ENCODE measurements at regions not wholly inside any gene's neighbourhood (a gene's known extent, or its start where the extent isn't known, plus 50 kb on each side); places are given as distances from the start of the nearest gene placed in this dataset.

DNA sequence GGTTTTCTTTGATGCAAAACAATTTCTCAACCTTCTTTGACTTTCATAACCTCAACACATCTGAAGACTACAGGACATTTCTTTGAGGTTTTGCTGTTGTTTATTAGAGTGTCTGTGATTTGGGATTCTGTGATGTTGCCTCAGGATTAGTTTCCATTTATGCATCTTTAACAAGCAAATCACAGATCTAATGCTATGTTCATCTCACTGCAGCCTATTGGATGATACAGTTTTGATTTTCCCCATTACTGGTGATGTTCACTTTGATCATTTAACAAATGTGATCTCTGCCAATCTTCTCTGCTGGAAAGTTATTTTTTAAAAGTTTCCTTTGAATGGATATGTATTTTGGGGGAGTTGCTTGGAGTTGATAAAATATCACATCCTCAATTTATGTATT is 624.9 kb upstream of the HS3ST1 start:
- no peak for TF ChIP-seq SP1 (IDR thresholded peaks at IDR 0.05)
- no peak for TF ChIP-seq SP1 (CRISPR knock-in tag; IDR thresholded peaks at IDR 0.05)
- TF ChIP-seq ZNF432 (CRISPR knock-in tag; IDR thresholded peaks at IDR 0.05; ENCODE audit: borderline replicate concordance): no peak
- no peak for TF ChIP-seq ARNT (IDR thresholded peaks at IDR 0.05)
- no peak for TF ChIP-seq MEF2D (CRISPR knock-in tag; IDR thresholded peaks at IDR 0.05)
- TF ChIP-seq U2AF2 (IDR thresholded peaks at IDR 0.05; ENCODE audit: low read depth, low read length): no peak
- TF ChIP-seq ZNF768 (CRISPR knock-in tag; IDR thresholded peaks at IDR 0.05): no peak
- no peak for TF ChIP-seq YY1 (IDR thresholded peaks at IDR 0.05; ENCODE audit: insufficient read depth, insufficient replicate concordance, low read depth, low read length)
- no peak for TF ChIP-seq NR2F2 (IDR thresholded peaks at IDR 0.05; ENCODE audit: borderline replicate concordance, low read depth)

Measured in HepG2 (cell line).